Medulla oblongata (tissue), 1 donor: ENCODE measurements at regions not wholly inside any gene's neighbourhood (a gene's known extent, or its start where the extent isn't known, plus 50 kb on each side); places are given as distances from the start of the nearest gene placed in this dataset.

Source experiments
- DNase-seq: peaks from one replicate; pipeline ENCODE4 v3.0.0-alpha.2; 2015; ENCODE audit errors: extremely low spot score

- DNase-seq, result no peak
Measured at GRCh38 chr1:4603295-4604110, 50.9 kb upstream of the AJAP1 start.
